ENCODE measurements at regions not wholly inside any gene's neighbourhood (a gene's known extent, or its start where the extent isn't known, plus 50 kb on each side); places are given as distances from the start of the nearest gene placed in this dataset.

DNA sequence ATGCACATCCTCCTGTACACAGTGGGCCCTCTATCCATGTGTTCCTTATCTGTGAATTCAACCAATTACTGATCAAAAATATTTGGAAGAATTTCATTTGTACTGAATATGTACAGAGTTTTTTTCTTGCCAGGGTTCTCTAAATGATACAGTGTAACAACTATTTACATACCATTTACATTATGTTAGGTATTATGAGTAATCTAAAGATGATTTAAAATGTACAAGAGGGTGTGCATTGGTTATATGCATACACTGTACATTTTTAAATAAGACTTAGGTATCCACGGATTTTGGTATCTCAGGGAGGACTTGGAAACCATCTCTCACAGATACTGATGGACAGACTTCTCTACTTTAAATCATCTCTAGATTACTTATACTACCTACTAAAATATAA, 1333.9 kb downstream of the PCDH18 start:
- no peak for DNase-seq

DNA sequence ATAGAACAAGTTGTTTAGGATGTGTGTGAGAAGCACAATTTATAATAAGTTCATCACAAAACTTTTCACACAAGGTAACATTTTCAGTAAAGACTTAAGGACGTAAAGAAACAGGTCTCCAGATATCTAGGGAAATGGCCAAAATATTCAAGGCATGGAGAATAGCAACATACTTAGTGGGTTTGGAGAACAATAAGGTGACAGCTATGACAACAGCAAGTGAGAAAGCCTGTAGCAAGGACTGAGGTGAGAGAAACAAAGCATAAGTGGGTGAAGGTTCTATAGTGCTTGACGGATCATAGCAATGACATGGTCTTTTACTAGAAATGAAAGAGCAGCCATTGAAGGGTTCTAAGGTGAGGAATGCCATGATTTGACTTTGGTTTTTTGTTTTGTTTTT, 1337.3 kb downstream of the PCDH18 start:
- no peak for DNase-seq

DNA sequence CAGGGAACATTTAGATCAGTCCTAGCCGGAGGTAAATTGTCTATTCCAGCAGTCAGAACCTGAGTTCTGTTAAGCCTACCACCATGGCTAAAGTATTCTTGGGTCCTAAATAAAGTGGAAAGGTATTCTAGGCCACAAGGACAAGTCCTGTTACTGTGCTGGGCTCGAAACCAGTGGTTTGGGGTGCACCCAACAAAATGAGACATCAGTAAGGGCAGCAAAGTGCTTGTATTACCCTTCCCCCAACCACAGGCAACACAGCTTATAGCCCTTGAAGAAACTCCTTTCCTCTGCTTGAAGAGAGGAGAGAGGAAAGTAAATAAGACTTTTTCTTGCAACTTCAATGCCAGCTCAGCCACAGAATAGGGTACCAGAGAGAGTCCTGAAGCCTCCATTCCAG, 1345.6 kb downstream of the PCDH18 start:
- DNase-seq: no peak

DNA sequence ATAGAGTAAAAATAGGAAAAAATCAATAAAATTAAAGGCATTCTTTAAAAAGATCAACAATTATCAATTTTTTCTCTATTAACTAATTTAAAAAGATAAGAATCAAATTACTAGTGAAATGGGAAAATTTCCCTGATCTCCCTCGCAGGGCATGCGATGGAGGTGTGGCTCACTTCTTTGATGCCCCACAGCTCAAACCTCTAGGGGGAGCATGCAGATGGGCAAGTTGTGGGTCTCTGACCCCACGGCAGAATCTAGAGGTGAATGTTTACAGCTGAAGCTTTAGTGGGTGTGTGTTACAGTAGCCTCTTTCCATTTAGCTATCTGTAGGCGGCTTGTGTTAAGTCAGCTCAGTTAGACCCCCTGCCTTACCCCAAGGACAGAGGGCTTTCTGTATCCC, 1348.8 kb downstream of the PCDH18 start:
- no peak for DNase-seq

DNA sequence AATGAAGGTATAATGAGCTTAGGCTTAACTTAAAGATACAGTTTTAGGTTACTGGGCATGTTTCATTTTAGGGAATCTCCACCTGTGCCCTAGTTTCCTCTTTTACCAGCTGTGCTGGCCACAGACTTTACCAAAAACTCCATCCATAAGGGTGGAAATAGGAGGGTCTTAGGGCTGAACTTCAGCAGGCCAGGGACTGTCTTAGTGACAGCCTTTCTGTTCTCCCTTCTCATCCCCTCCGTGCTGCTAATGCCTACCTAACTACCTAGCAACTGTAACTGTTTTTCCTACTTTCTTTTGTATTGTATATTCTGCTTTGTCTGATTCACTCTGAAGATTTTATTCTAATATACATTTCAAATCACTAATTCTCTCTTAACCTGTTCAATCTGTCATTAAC, 1375.3 kb downstream of the PCDH18 start:
- DNase-seq: no peak

DNA sequence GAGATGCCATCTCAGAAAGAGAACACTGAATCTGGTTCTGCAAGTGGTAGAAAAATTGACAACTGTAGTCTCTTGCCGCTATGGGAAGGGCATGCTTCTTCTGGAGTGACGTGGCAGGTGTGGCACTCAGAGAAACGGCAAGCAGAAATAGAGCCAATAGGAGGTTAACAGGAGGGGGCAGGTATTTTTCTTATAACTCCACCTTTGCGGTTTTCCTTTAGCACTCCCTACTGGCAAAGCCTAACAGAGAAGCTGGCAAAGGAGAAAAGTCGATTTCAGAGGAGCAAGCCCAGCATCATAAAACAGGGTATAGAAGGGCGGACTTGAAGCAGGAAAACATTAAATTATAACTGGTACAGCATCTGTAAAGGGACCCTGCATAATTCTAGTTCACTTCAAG, 1382.2 kb downstream of the PCDH18 start:
- DNase-seq: no peak

DNA sequence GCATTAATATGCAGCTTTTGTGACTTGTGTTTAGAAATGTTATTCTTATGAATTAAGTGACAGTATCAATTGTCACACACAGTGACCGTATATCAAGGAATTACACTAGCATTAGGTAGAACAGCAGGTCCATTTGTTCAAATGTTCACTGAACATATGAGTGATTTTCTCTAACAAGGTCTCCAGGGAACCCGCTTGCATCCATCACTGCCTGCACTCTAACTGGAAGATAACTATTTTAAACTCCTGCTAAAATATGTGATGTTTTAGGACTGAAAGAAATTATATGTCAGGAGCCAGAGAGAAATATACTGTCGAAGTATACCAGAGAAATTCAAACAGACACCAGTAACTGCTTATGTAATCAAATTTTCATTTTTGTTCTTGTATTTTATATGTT, 1395.7 kb downstream of the PCDH18 start:
- DNase-seq: peak; percentile 69

DNA sequence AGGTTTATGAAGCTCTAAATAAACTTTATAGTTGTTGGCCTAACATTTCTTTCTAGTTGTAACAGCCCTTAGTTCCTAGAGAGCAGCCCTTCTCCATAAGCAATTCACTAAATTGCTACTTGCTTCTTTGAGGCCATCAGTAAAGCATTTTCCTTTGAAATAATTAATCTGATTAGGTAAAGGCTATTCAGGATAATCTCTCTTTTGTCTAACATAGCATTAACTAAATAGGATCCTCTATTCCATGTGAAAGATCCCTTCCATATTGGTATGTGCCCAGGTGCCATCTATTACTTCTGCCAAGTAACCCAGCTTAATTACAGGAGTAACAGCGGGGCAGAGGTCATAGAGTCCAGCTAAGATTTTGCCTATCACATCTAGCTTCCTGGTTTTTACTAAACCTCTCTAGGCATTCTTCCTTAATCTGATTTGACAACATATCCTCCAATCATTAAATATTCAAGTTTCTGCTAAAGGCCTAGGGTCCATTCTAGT, 1408.0 kb downstream of the PCDH18 start:
- DNase-seq: no peak

DNA sequence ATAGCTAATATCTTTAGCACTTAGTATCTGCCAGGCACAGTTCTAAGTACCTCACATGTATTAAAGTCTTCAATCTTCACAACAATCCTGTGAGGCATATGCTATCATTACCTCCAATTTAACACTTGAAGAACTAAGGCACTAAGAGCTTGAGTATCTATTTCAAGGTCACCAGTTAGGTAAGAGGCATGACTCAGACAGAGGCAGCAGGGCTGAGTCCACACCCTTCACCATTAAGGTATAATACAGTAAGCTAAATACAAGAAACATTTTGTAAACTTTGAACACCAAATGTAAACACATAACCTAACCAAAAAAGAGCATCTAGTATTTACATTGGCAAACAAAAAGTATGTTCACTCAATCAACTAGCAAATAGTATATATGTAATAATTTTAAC, 1410.9 kb downstream of the PCDH18 start:
- DNase-seq: peak; percentile 59

DNA sequence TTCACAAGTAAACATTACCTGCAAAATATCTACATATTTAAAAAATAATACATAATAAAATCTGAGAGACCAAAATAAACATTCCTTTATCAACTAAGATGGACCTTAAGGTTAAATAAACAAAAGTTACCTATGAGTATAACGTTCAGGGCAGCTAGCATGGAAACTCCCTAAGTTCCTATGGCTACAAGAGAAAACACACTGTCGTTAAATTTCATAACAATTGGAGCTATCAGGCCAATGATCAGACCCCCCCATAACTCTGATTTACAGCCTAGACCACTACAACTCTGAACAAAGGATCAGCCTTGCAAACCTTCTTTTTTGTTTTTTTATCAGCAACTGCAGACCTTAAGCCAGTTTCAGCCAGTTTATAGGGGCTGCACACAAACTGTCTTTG, 1418.4 kb downstream of the PCDH18 start:
- no peak for DNase-seq

DNA sequence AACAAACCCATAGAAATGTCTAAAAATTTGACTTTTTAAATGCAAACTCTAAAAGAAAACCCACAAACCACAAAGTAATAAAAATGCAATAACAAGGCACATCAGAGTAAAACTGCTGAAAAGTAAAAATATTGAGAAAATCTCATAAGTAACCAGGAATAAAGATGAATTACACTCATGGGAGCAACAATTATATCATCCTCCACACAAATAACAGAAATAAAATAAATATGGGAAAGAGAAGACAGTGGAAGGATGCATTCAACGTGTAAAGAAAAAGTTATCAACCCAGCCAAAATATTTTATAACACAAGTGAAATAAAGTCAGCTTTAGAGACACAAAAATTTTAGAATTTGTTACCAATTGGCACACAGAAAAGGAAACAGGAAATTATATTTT, 1420.2 kb downstream of the PCDH18 start:
- no peak for DNase-seq

DNA sequence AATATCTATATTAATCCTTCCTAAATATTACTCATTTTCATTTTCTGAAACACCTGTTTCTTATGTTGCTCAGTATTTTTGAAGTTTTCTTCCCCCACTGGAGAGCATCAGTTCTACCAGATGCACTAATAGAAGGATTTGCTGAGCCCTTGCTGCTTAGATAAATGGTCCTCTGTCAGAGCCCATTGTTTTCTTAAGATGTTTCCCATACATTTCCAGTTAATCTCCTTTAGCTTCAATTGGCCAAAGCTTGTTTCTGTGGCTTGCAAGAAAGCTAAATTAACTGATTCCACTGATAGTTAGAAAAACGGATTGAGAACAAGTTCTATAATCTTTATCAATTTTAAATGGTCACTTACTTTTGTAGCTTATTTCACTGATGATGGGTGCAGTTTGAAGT, 1425.5 kb downstream of the PCDH18 start:
- no peak for DNase-seq

DNA sequence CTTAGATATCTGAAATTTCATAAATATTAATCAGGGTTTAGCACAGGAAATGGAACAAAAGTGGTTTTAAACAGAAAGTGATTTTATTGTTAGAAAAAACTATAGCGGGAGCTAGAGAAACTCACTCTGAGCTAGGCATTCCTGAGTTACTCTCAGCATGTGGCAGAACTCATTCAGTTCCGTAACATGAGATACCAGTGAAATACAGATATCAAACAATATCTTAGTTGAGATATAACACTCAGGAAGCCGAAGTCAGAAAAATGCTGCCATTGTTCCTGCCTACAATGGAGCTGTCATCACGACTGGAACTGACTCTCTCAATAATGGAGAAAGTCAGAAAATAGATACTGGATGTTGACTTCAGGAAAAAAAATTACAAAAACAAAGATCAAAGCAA, 1428.7 kb downstream of the PCDH18 start:
- DNase-seq: no peak

DNA sequence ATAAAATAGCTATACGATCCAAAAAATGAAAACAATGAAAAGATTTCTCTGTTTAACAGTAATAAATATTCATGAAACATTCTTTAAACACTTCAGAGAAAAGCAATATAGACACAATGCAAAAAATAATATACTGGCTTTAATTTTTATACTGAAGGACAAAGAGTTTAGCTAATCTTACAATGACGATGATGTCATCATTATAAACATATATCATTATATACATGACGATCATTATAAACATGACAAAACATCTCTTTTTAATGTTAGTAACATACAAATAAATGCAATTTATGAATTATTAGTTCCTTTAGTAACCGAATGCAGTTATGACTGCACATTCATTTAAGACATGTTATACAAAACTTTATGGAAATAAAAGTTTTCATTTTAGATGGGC, 1434.6 kb downstream of the PCDH18 start:
- no peak for DNase-seq

DNA sequence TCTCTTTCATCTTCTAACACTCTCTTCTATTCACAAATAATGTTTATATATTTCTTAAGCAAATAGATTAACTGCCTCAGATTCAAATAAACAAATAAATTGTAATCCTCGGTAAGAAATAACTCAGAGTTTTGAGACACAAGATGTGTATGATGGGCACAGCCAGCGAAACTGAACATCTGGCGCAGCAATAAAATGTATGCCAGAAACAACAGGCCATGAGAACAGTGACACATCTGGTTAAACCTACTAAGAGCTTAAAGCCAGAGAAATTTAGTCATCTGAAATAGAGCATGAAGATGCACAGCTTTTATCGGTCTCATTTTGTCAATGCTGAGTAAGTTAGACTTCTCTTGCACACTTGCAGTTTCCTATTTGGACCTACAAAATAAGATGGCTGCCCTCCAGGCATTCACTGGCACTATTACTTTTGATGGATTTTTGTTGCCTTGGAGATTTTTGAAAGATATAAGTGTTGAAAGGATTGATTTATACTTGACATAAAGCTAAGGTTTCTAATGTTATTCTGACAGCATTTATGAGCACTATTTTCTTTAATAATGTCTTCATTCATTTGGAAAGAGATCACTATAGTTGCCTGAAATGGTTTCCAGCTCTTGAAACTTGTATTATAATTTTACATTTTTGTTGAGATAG, 1444.0 kb downstream of the PCDH18 start:
- DNase-seq: no peak

DNA sequence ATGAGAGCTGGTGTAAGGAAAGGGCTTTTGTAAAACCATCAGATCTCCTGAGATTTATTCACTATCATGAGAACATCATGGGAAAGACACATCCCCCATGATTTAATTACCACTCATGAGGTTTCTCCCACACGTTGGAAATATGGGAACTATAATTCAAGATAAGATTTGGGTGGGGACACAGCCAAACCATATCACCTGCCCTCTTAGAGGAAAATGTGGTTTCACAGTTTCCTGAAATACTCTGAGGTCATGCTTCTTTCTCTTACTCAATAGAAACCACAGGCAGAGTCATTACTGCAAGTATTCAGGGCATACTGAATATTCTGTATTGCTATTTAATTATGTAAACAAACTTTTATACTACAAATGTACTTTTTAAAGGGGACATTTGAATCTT, 1453.3 kb downstream of the PCDH18 start:
- DNase-seq: no peak

DNA sequence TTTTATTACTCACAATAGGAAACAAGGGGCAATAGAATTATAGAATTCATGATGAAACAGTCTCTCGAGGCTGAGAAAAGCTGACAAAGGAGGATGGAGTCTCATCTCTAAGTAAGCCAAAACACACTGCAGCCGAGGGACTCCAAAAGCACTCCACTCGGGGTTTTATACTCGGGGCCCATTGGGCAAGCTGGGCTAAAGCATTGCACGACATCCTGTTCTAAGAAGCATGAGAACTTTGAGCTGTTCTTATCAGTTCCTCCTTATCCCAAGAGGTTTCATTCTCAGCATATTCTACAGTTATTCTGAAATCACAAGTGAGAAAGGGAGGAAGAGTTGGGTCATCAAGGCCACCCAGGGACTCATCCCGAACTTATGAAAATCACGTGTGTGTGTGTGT, 1475.5 kb downstream of the PCDH18 start:
- DNase-seq: no peak

DNA sequence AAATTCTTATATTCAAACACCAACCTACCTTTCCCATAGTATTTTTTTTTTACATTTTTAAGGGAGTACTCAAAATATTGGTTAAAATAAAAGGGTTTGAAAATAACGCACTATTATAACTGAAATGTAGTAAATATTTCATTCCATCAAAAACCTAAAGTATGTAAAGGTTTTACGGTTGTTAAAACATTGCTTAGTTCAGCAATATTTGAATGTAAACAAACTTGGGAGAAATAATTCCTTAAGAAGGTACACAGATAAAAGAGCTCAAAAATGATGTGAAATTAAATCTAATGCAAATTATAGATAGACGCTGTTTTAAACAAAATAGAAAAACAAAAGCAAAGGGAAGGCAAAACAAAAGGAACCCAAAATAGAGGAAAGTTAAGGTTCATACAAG, 1476.9 kb downstream of the PCDH18 start:
- DNase-seq: no peak

DNA sequence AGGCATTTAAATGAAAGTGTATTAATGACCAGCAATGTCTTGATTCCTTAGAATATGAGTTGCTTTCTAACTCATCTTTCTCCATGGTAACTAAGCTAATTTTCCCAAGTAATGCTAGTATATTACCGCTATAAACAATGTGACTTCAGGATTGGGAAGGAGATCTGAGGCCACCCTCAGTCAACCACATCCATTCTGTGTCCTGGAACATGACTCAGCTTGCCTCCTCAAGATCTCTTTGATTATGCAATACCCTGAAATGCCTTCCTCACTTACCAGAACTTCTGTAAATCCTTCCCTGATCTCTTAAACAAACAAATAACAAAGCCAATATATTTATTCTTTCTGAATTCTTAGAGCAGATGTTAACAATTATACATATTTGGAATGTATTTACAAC, 1495.5 kb downstream of the PCDH18 start:
- no peak for DNase-seq

DNA sequence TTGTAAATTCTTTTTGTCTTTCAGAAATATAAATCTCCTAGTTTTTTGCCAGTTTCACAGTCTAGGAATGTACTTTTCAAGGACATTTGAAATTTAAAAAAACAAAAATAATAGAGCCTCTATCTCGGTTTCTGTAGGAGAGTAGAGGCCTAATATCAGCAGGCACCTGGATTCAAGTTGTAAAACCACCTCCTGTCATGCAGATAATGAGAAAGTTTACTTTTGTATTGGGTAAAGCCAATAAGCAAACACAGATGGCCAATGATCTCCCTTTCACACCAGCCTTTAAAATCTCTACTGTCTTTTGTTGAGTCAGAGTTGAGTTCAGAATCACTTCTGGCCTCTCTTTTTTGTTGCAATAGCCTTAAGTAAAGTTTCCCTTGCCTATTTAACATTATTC, 1499.9 kb downstream of the PCDH18 start:
- DNase-seq: no peak

DNA sequence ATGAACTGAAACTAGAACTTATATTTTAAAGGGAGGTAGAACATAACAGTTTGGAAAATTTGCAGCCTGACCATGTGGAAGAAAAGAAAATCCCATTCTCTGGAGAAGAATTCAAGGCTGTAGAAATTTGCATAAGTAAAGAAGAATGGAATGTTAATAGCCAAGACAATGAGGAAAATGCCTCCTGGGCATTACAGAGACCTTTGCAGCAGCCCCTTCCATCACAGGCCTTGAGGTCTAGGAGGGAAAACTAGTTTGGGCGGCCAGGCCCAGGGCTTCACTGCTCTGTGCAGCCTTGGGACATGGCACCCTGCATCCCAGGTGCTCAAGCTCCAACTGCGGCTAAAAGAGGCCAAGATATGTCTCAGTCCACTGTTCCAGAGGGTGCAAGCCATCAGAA, 1506.8 kb downstream of the PCDH18 start:
- DNase-seq: no peak

DNA sequence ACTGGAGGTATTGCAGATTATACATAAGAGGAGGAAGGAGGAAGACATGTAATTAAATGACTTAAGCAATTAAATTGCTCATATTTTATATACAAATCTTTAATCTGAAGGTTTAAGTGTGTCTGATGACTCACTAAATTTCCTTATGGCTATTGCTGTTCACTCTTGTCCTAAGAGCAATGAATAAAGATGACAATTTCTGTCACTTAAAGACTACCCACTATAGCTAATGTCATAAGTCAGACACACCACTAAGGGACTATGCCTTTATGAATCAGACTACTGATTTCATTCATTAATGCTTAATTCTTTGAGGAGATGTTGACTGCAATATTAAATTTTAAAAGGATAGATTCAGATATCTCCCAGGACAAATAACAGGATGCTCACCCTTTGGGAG, 1514.7 kb downstream of the PCDH18 start:
- no peak for DNase-seq

DNA sequence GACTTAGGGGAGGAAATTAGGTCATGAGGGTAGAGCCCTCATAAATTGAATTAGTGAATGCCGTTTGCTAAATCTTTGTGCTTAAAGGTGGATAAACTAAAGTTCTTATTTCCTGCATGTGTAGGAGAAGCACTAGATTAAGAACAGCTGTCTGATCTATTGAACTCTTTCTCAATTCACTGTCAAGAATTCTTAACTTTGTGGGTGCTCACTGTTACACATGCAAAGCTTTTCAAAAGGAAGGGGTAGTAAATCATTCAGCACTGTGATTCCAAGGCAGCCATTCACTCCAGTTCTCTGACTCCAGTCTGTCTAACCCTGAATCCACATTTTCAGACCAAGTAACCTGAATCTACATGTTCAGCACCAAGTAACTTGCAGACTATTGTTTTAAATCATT, 1520.1 kb downstream of the PCDH18 start:
- DNase-seq: no peak

DNA sequence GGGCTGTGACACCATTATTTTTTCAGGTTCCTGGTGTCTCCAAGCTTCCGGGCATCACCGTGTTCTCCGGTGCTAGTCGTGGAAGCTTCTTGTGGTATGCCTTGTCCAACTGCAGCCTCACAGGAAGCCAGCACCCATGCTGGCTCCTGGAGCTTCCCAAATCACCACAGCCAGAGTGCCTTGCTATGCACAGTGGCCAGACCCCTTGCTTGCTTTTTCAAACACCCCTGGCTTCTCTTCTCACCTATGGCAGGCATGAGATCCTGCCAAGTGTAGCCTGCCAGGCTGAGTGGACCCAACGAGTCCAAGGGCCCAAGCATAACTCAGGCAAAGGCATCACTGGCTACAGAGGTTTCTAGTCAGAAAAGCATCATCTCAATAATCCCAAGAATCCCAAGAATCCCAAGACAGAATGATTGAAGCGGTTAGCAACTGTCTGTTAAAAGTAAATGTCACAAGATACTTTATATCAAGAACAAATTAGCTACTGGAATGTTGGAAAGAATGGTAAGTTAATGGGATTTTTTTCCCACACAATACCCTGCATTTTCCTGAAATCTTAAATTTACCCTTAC, 1522.9 kb downstream of the PCDH18 start:
- no peak for DNase-seq

DNA sequence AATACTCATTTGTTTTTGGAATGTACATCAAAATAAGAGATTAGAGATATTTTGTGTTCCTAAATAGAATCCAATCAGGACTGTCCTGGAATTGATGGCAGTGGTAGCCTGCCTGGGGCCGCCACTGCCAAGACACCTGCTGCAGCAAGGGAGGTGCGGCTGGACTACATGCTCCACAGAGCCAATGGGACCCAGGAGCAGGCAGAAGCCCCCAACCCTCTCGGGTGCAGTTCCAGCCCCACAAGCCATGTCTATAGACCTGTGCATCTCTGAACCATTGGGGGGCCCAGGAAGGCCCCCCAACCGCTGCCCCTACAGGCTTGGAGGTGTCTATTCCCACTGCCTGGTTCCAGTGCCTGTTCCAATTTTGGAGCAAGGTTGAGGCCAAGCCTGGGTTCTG, 1524.3 kb downstream of the PCDH18 start:
- no peak for DNase-seq

Data from NCI-H2171 treated with DMSO at 0.1 percent for 48 hours (cell line).